B cell (primary cell): ENCODE measurements at regions not wholly inside any gene's neighbourhood (a gene's known extent, or its start where the extent isn't known, plus 50 kb on each side); places are given as distances from the start of the nearest gene placed in this dataset.

ENCODE experiments used
- EZH2 ChIP-seq: IDR thresholded peaks from 2 replicates; pipeline ENCODE4 v1.6.1; 2012; ENCODE audit warnings: borderline replicate concordance, low read depth, mild to moderate bottlenecking, moderate library complexity, low read length; ENCODE audit not compliant: insufficient read depth, poor library complexity, severe bottlenecking
- TF ChIP-seq, protein P1 (sequence below): fragments of 200-600 bp; IDR thresholded peaks from one replicate; pipeline ENCODE4 v1.8.0; 2022; ENCODE audit warnings: antibody characterized with exemption, mild to moderate bottlenecking

DNA sequence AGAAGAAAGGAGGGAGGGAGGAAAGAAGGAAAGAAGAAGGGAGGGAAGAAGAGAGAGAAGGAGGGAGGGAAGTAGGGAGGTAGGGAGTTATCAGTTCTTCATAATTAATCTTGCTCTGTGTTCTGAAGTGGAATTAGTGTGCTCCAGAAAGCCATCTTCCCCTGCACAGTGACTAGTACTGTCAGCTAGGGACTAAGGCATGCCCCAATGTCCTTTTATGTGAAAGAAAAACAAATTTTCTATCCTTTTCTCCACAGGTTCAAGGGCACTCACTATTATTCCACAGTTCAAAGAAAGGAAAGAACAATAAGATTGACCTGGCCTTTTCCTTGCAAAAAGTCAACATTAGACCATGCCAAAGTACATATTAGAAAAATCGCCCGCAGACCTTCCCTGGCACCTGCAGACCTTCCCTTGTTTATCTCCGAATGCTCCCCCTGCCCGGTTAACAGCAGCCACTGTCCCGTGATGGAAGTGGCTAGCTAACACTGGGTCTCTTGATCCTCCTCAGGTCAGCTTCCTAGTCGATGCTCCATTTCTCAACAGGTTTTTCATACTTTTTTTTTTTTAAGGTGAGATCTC, 107.2 kb upstream of the EDEM3 start:
- TF ChIP-seq, protein P1, sequence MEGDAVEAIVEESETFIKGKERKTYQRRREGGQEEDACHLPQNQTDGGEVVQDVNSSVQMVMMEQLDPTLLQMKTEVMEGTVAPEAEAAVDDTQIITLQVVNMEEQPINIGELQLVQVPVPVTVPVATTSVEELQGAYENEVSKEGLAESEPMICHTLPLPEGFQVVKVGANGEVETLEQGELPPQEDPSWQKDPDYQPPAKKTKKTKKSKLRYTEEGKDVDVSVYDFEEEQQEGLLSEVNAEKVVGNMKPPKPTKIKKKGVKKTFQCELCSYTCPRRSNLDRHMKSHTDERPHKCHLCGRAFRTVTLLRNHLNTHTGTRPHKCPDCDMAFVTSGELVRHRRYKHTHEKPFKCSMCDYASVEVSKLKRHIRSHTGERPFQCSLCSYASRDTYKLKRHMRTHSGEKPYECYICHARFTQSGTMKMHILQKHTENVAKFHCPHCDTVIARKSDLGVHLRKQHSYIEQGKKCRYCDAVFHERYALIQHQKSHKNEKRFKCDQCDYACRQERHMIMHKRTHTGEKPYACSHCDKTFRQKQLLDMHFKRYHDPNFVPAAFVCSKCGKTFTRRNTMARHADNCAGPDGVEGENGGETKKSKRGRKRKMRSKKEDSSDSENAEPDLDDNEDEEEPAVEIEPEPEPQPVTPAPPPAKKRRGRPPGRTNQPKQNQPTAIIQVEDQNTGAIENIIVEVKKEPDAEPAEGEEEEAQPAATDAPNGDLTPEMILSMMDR, result no peak
- no peak for TF ChIP-seq EZH2
